Skin of body (tissue), 1 donor: ENCODE measurements at regions not wholly inside any gene's neighbourhood (a gene's known extent, or its start where the extent isn't known, plus 50 kb on each side); places are given as distances from the start of the nearest gene placed in this dataset.

ENCODE experiments used
- DNase-seq: peaks from one replicate; lab custom pipeline; 2025; lab: John Stamatoyannopoulos, UW

DNA sequence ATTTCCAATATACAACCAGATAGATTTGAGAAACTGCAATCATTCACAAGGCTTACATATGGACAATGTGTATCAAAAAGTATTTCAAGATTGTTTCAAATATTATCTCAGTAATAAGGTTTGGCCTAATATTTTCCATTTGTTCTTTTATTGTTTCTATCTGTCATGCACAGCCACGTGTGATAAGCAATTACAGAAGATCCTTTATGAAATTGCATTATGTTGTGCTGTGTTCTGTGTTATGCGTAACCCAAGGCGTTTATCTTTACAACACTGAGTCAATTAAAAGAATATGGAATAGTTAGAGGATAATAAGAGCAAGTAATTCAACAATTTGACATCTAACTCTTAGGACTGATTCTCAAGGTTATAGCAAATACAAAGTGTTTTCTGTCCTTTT, 1009.3 kb upstream of the PRMT6 start:
- DNase-seq, result no peak

- no peak for DNase-seq
These were observed 1006.9 kb upstream of the PRMT6 start for GRCh38 chr1:106049595-106049994.

DNA sequence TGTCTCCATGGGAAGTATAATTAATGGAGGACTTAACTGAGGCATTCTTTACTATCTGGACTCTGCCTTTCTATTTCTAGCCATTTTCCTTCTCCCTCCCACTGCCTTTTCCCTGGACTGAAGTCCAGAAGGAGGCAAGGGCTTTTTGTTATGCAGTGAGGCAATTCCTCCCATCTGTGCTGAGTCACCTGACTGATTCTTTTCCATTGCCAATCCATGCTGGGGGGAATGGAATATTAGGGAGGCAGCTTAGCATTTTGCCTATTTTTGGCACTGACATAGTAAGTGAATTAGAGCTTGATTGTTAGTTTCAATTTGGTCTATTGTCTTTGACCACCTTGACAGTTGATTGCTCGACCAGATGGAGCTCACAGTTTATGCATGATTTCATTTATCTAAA, 1000.6 kb upstream of the PRMT6 start:
- DNase-seq, result no peak

- DNase-seq, result no peak
These were observed 994.6 kb upstream of the PRMT6 start for GRCh38 chr1:106061586-106062495.

DNA sequence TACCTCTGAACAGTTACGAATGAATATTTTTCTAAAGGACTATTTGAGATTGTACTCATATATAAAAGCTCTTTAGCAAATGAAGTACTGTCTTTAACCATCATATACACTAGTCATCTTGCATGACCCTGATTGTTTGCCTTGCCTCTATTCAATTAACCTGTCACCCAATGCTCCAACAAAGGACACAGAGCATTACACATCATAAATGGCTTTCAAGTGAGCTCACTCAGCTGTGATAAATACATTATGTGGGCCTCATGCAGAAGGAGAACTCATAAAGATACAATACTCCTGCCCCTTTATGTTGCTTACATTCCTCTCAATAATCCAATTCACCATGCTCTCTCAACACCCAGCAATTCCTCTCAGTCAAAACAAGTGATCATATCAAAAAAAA, 993.0 kb upstream of the PRMT6 start:
- no peak for DNase-seq

GRCh38 chr1:106072909-106073600, 983.4 kb upstream of the PRMT6 start:
- DNase-seq, result no peak

DNA sequence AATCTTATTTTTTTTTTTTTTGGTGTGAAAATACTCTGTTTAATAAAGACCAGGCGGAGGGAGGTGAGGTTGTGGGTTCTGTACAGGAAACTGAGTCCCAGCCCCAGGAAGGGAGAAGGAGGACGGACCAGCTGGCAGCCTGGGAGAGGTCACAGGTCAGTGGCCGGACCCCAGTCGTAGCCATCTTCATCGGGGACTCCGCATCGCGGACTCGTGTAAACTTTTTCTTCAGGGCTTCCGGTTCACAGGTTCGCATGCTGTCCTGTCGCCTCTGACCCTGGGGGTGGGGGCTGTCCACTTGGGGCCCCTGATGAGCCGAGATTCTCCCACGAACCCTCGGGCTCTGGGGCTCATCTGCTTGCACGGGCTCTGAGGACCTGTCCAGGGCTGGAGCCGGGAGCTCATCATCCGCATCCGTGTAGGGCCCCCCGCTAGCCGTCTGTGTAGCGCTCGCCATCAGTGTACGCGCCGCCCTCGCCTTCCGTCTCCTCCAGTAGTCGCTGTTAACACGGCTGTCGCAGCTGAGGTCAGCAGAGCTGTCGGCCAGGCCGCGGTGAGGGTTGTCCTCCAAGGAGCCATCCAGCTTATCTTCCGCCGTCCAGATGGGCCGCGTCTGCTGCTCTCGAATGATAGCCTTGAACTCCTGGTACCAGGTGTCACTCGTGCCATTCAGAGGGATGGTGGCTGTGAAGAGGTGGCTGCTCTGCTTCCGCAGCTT, 975.7 kb upstream of the PRMT6 start:
- DNase-seq, result no peak

GRCh38 chr1:106111044-106111443, 945.4 kb upstream of the PRMT6 start:
- no peak for DNase-seq

- DNase-seq, result no peak
These were observed 942.6 kb upstream of the PRMT6 start for GRCh38 chr1:106113851-106114250.

DNA sequence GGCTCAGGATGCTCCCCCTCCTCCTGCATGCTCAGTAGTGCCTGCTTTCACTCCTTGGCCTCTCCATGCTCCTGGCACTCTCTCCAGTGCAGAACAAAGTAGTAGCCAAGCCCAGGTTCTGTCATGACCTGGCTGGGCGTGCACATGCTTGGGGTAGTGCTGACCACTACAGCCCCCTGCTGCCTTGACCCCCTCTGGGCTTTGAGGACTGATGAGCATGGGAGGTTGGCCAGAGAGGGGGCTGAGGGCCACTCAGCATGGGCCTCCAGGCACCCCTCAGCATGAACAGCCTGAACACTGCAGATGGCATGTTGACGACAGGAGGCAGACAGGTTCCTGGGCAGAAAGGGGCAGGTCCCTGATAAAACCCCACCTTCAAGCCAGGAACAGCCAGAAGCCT, 935.7 kb upstream of the PRMT6 start:
- no peak for DNase-seq

DNA sequence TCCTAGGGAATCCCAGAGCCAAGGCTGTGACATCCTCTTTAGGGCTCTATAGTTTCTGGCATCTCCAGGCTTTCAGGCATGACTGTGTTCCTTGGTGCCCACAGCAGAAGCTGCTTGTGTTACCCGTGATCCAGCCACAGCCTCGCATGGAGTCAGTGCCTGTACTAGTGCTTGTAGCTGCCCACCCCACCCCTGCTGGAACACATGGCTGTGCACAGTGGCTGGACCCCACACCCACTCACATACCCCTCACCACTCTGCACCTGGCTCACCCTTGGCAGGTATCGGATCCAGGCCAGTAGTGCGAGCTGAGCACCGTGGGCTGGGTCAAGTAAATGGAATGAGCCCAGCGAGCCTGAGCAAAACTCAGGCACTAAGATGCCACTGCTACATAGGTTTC, 934.7 kb upstream of the PRMT6 start:
- DNase-seq, result no peak

DNA sequence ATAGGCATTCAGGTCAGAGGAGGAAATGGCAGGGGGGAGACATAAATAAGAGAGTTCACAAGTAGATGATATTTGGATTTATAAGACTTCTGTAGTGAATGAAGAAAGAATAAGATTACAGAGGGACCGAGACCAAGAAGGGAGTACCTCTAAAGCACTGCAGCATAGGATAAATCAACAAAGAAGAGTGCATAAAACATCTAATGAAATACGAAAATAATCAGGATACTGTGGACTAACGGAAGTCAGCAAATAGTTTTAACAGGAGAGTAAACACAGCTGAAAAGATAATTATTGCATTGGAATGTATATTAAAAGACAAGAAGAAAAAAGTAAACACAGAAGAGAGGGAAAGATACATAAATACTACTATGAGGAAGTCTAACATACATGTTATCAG, 921.9 kb upstream of the PRMT6 start:
- DNase-seq, result no peak

DNA sequence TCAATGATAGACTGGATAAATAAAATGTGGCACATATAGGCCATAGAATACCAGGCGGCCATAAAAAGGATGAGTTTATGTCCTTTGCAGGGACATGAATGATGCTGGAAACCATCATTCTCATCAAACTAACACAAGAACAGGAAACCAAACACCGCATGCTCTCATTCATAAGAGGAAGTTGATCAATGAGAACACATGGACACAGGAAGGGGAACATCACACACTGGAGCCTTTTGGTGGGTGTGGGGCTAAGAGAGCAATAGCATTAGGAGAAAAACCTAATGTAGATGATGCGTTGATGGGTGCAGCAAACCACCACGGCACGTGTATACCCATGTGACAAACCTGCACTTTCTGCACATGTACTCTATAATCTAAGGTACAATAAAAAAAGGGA, 883.4 kb upstream of the PRMT6 start:
- DNase-seq, result no peak

- no peak for DNase-seq
These were observed 877.7 kb upstream of the PRMT6 start for GRCh38 chr1:106178791-106179190.

GRCh38 chr1:106181866-106182265, 874.6 kb upstream of the PRMT6 start:
- DNase-seq, result no peak

DNA sequence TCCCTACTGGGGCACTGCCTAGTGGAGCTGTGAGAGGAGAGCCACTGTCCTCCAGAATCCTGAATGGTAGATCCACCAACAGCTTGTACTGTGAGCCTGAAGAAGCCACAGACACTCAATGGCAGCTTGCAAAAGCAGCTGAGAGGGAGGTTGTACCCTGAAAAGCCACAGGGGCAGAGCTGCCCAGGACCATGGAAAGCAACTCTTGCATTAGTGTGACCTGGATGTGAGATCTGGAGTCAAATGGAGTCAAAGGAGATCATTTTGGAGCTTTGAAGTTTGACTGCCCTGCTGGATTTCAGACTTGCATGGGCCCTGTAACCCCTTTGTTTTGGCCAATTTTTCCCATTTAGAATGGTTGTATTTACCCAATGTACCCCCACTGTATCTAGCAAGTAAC, 871.4 kb upstream of the PRMT6 start:
- no peak for DNase-seq

DNA sequence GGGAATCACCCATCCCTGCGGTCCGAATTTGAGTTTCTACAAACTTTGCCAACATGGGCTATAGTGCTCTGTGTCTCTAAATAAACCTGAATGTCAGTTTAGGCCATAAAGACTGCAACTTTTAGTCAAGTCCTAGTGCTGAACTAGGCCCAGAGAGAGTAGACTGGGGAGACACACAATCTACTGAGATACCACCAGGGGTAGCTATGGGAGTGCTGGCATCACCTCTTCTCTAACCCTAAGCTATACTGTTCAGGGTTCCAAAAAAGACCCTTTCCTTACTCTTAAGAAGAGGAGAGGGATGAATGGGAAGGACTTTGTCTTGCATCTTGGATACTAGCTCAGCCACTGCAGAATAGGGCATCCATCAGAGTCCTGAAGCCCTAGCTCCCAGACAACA, 866.7 kb upstream of the PRMT6 start:
- DNase-seq, result no peak

DNA sequence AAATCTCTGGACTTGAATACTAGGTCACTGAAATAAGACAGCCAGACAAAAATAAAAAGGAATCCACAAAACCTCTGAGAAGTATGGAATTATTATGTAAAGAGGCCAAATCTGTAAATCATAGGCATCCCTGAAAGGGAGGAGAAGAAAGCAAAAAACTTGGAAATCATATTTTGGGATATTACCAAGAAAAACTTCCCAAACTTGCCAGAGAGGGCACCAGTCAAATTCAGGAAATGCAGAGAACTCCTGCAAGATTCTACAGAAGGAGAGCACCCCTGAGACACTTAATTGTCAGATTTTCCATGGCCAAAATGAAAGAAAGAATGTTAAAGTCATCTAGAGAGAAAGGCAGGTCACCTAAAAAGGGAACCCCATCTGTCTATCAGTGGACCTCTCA, 862.3 kb upstream of the PRMT6 start:
- DNase-seq, result no peak

DNA sequence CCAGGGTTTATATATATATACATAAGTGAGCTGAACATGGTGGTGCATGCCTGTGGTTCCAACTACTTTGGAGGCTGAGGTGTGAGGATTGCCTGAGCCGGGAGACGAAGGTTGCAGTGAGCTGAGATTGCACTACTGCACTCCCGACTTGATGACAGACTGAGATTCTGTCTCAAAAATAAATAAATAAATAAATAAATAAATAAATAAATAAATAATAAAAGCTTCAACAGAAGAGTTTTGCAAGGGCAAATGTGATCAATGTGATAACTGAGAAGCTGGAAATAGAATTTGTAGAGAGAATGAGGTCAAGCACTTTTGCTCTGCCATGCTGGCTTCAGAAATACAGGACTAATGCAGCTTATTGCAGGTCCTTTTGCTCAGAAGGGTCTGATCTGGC, 855.8 kb upstream of the PRMT6 start:
- DNase-seq, result no peak

DNA sequence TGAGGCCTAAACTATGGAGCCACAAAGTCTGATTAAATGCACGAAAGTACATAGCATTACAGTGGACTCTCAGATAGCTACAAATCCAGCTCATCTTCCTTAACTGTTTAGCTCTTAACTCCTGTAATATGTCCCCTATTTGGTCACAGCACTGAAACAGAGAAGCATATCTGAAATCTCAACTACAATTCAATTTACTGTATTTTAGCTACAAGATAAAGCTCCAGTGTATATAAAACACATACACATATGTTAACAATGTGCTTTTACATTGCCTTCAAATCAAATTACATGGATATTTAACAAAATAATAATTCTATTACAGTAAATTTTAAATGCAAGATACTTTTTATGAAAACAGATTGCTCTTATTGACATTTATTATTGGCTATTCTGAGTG, 849.3 kb upstream of the PRMT6 start:
- no peak for DNase-seq

DNA sequence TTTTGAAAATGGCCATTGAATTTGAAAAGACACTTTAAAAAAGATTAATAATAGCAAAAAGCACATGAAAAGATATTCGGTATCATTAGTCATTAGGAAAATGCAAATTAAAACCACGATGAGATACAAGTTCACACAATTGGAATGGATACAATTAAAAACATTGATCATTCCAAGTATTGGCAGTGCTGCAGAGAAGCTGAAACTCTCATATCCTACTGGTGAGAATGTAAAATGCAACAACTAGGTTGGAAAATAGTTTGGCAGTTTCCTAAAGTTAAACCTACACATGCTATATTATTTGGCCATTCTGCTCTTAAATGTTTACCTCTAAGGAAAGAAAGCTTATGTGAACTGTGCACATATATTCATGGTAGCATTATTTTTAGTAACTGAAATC, 838.7 kb upstream of the PRMT6 start:
- DNase-seq, result no peak

DNA sequence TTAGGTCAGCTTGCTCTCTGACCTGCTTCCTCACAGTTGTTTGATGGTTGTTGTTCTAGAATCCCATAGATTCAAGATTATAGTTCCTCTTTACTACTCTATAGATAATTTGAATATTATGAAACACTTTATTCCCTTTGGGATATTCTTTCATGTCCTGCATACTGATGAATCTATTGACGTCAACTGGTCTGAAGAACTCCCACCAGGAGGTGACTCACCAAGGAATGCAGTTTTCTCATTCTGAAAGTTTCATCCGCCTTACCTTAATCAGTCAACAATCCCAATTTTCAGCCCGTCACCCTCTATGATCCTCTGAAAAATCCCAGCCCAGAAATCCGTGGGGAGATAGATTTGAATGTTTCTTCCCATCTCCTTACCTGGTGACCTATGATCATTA, 834.1 kb upstream of the PRMT6 start:
- DNase-seq, result no peak
